Mucosa of gallbladder (tissue), 1 donor: ENCODE measurements at regions not wholly inside any gene's neighbourhood (a gene's known extent, or its start where the extent isn't known, plus 50 kb on each side); places are given as distances from the start of the nearest gene placed in this dataset.
"Not testable (repeated sequence)": the region's sequence is repeated elsewhere in the genome, so short reads cannot be mapped to it uniquely, and the experiment has no call there.

Source experiments
- DNase-seq: peaks from one replicate; pipeline ENCODE4 v3.0.0-alpha.2; 2020; ENCODE audit warnings: low spot score
- donor health status: DM: no; HTN: no; CAD: no.

- no peak for DNase-seq
These were observed 1256.6 kb upstream of the B3GALT2 start for GRCh38 chr1:194442901-194443575.

GRCh38 chr1:194437135-194437534, 1250.7 kb upstream of the B3GALT2 start:
- no peak for DNase-seq

GRCh38 chr1:194431121-194431520, 1244.7 kb upstream of the B3GALT2 start:
- DNase-seq, result no peak

- no peak for DNase-seq
These were observed 1234.3 kb upstream of the B3GALT2 start for GRCh38 chr1:194420706-194421105.

GRCh38 chr1:194419721-194420120, 1233.3 kb upstream of the B3GALT2 start:
- DNase-seq, result no peak

- no peak for DNase-seq
These were observed 1224.3 kb upstream of the B3GALT2 start for GRCh38 chr1:194410756-194411155.

- DNase-seq, result not testable (repeated sequence)
These were observed 1220.8 kb upstream of the B3GALT2 start for GRCh38 chr1:194407238-194407637.

GRCh38 chr1:194394676-194395075, 1208.3 kb upstream of the B3GALT2 start:
- no peak for DNase-seq

- no peak for DNase-seq
These were observed 1201.1 kb upstream of the B3GALT2 start for GRCh38 chr1:194387531-194387930.

- no peak for DNase-seq
These were observed 1192.1 kb upstream of the B3GALT2 start for GRCh38 chr1:194378517-194378916.

GRCh38 chr1:194374649-194375048, 1188.2 kb upstream of the B3GALT2 start:
- no peak for DNase-seq

- DNase-seq, result no peak
These were observed 1185.9 kb upstream of the B3GALT2 start for GRCh38 chr1:194372266-194372665.

GRCh38 chr1:194369622-194370021, 1183.2 kb upstream of the B3GALT2 start:
- no peak for DNase-seq

GRCh38 chr1:194369060-194369459, 1182.6 kb upstream of the B3GALT2 start:
- no peak for DNase-seq

- no peak for DNase-seq
These were observed 1180.7 kb upstream of the B3GALT2 start for GRCh38 chr1:194367121-194367520.

- no peak for DNase-seq
These were observed 1180.3 kb upstream of the B3GALT2 start for GRCh38 chr1:194366705-194367104.

GRCh38 chr1:194362327-194362726, 1175.9 kb upstream of the B3GALT2 start:
- DNase-seq, result no peak

GRCh38 chr1:194361374-194362131, 1175.1 kb upstream of the B3GALT2 start:
- no peak for DNase-seq

- no peak for DNase-seq
These were observed 1171.8 kb upstream of the B3GALT2 start for GRCh38 chr1:194358208-194358581.

GRCh38 chr1:194357573-194358207, 1171.3 kb upstream of the B3GALT2 start:
- not testable (repeated sequence) for DNase-seq

GRCh38 chr1:194355488-194356106, 1169.2 kb upstream of the B3GALT2 start:
- DNase-seq, result no peak

GRCh38 chr1:194353121-194353520, 1166.7 kb upstream of the B3GALT2 start:
- no peak for DNase-seq
